Endothelial cell (in vitro differentiated cells): ENCODE measurements at regions not wholly inside any gene's neighbourhood (a gene's known extent, or its start where the extent isn't known, plus 50 kb on each side); places are given as distances from the start of the nearest gene placed in this dataset.

Experiments
- DNase-seq: peaks from one replicate; pipeline ENCODE4 v3.0.0; 2021; ENCODE audit warnings: low spot score
- H3K27ac Mint-ChIP-seq: one replicate; pipeline ENCODE4 v1.8.0; 2021; ENCODE audit warnings: mixed read lengths, inconsistent platforms; ENCODE audit not compliant: unreplicated experiment
- H3K27me3 Mint-ChIP-seq: one replicate; pipeline ENCODE4 v1.8.0; 2021; ENCODE audit warnings: mild to moderate bottlenecking, moderate library complexity, mixed read lengths, inconsistent platforms; ENCODE audit not compliant: unreplicated experiment
- H3K36me3 Mint-ChIP-seq: one replicate; pipeline ENCODE4 v1.8.0; 2021; ENCODE audit warnings: mild to moderate bottlenecking, low read depth, mixed read lengths, inconsistent platforms; ENCODE audit not compliant: unreplicated experiment
- H3K4me1 Mint-ChIP-seq: one replicate; pipeline ENCODE4 v1.8.0; 2021; ENCODE audit warnings: mild to moderate bottlenecking, mixed read lengths, inconsistent platforms; ENCODE audit not compliant: unreplicated experiment
- H3K4me3 Mint-ChIP-seq: one replicate; pipeline ENCODE4 v1.8.0; 2021; ENCODE audit warnings: mild to moderate bottlenecking, mixed read lengths, inconsistent platforms; ENCODE audit not compliant: unreplicated experiment
- H3K9me3 Mint-ChIP-seq: one replicate; pipeline ENCODE4 v1.8.0; 2021; ENCODE audit warnings: mixed read lengths, inconsistent platforms; ENCODE audit not compliant: unreplicated experiment
- CTCF ChIP-seq: fragments of 200-600 bp; sonication (generic); IDR thresholded peaks from one replicate; pipeline ENCODE4 v1.5.0; 2021; ENCODE audit warnings: antibody characterized with exemption; ENCODE audit not compliant: unreplicated experiment

DNA sequence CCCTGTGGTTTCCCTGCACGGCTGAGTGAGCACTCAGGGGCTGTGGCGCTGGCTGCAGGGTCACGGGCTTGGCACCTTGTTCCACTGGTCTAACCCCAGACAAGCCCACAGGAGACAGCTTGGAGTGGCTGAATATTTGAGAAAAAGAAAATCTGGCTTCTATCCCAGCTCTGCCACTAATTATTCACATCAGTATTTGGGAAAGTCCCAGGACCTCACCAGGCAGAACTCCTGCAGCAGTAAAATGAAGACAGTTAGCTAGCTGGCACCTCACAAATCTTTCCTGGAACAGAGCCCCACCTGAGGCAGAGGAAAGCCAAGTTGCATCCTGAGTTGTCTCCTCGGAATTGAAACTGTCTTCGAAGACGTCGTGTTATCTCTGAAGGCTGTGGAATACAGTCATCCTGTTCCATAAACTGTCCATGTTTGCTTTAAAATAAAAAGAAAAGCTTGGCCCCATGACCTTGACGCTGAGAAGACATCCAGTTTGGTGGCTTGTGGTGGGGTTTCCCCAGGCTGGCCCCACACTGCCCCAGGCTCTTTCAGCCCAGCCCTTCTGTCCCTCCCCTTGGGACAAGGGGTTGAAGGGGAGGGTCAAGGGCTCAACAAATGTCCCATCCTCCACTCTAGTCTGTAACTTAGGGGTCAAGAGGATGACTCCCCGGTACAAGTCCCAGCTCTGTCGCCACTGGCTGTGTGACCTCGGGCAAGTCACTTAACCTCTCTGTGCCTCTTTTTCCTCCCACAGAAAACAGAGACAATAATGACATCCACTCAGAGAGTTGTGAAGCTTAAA is 93.8 kb upstream of the TMPRSS2 start:
- no peak overlapping the region for H3K27ac Mint-ChIP-seq
- DNase-seq: no peak
- H3K27me3 Mint-ChIP-seq: peaks cover 11% of the 10 kb centered on the region

GRCh38 chr21:41600961-41601572 is 93.1 kb upstream of the TMPRSS2 start:
- H3K36me3 Mint-ChIP-seq: no peaks in the 10 kb centered on the region
- no peak for TF ChIP-seq CTCF
- H3K27ac Mint-ChIP-seq: no peak overlapping the region
- no peak for DNase-seq
- no peak overlapping the region for H3K4me3 Mint-ChIP-seq
- H3K4me1 Mint-ChIP-seq: no peaks in the 10 kb centered on the region
- H3K27me3 Mint-ChIP-seq: peaks cover 11% of the 10 kb centered on the region
- no peaks in the 10 kb centered on the region for H3K9me3 Mint-ChIP-seq

More for the DNA sequence above, 93.8 kb upstream of the TMPRSS2 start:
- no peak overlapping the region for H3K4me3 Mint-ChIP-seq
- H3K36me3 Mint-ChIP-seq: no peaks in the 10 kb centered on the region
- H3K4me1 Mint-ChIP-seq: no peaks in the 10 kb centered on the region
- no peaks in the 10 kb centered on the region for H3K9me3 Mint-ChIP-seq
- TF ChIP-seq CTCF: no peak

GRCh38 chr21:41600556-41600955 is 92.6 kb upstream of the TMPRSS2 start:
- Mint-ChIP-seq H3K4me1 (no peaks in the 10 kb centered on the region), H3K9me3 (no peaks in the 10 kb centered on the region), H3K36me3 (no peaks in the 10 kb centered on the region), H3K27ac (no peak overlapping the region), H3K4me3 (no peak overlapping the region), H3K27me3 (peaks cover 11% of the 10 kb centered on the region)
- no peak for DNase-seq
- no peak for TF ChIP-seq CTCF

GRCh38 chr21:41600116-41600515 is 92.2 kb upstream of the TMPRSS2 start:
- Mint-ChIP-seq H3K9me3 (no peaks in the 10 kb centered on the region), H3K27me3 (peaks cover 11% of the 10 kb centered on the region), H3K27ac (no peak overlapping the region), H3K4me3 (no peak overlapping the region), H3K4me1 (no peaks in the 10 kb centered on the region), H3K36me3 (no peaks in the 10 kb centered on the region)
- DNase-seq: no peak
- no peak for TF ChIP-seq CTCF
